SU-DHL-6 (cell line): ENCODE measurements at regions not wholly inside any gene's neighbourhood (a gene's known extent, or its start where the extent isn't known, plus 50 kb on each side); places are given as distances from the start of the nearest gene placed in this dataset.
"Not testable (repeated sequence)": the region's sequence is repeated elsewhere in the genome, so short reads cannot be mapped to it uniquely, and the experiment has no call there.

ENCODE experiments used
- H2AFZ ChIP-seq: fragments of 200-600 bp; sonication (generic); 2 replicates; pipeline ENCODE4 v1.6.1; 2014; ENCODE audit warnings: low read depth, mild to moderate bottlenecking, moderate library complexity, mixed read lengths, antibody characterized with exemption, low read length; ENCODE audit not compliant: severe bottlenecking
- H3F3A ChIP-seq: fragments of 200-600 bp; shearing (Covaris generic); 2 replicates; pipeline ENCODE4 v1.6.0; 2016; ENCODE audit warnings: antibody characterized with exemption, mild to moderate bottlenecking; ENCODE audit not compliant: insufficient read depth
- H3K27ac ChIP-seq: fragments of 200-600 bp; sonication (generic); 2 replicates; pipeline ENCODE4 v1.5.1; 2016; ENCODE audit warnings: low read depth, mild to moderate bottlenecking, low read length, moderate library complexity, mixed read lengths
- H3K27me3 ChIP-seq: fragments of 200-600 bp; sonication (generic), shearing (Covaris generic); 2 replicates; pipeline ENCODE4 v1.6.0; 2014; ENCODE audit warnings: mild to moderate bottlenecking, low read length
- H3K36me3 ChIP-seq: fragments of 200-600 bp; sonication (generic); 2 replicates; pipeline ENCODE4 v1.6.1; 2014; ENCODE audit warnings: mild to moderate bottlenecking, low read length, mixed read lengths
- H3K4me2 ChIP-seq: fragments of 300-600, 200-600 bp; shearing (Covaris generic), sonication (generic); 2 replicates; pipeline ENCODE4 v1.6.0; 2014; ENCODE audit warnings: low read length, low read depth, mild to moderate bottlenecking; ENCODE audit not compliant: poor library complexity, severe bottlenecking
- H3K4me3 ChIP-seq: fragments of 200-600 bp; sonication (generic); 2 replicates; pipeline ENCODE4 v1.5.1; 2014; ENCODE audit warnings: antibody characterized with exemption, low read length, mild to moderate bottlenecking, mixed read lengths; ENCODE audit not compliant: insufficient read depth, poor library complexity, severe bottlenecking
- H3K79me2 ChIP-seq: fragments of 200-600 bp; sonication (generic); 2 replicates; pipeline ENCODE4 v1.6.1; 2014; ENCODE audit warnings: mild to moderate bottlenecking, low read length, moderate library complexity; ENCODE audit not compliant: insufficient read depth
- H3K9ac ChIP-seq: fragments of 200-600 bp; sonication (generic); 2 replicates; pipeline ENCODE4 v1.7.0; 2014; ENCODE audit warnings: mild to moderate bottlenecking, low read length
- H3K9me2 ChIP-seq: fragments of 200-600 bp; sonication (generic); replicated peaks from 2 replicates; pipeline ENCODE4 v1.6.1; 2014; ENCODE audit warnings: low read length; ENCODE audit not compliant: insufficient read depth
- H3K9me3 ChIP-seq: fragments of 200-600 bp; sonication (generic); 2 replicates; pipeline ENCODE4 v1.6.1; 2014; ENCODE audit warnings: low read length, mixed read lengths; ENCODE audit not compliant: insufficient read depth
- H4K20me1 ChIP-seq: fragments of 200-600 bp; sonication (generic); 2 replicates; pipeline ENCODE4 v1.6.1; 2014; ENCODE audit warnings: low read depth, mild to moderate bottlenecking, antibody characterized with exemption, low read length, moderate library complexity, mixed read lengths
- CTCF ChIP-seq: fragments of 200-600 bp; sonication (generic); IDR thresholded peaks from one replicate; pipeline ENCODE4 v1.5.1; 2017; ENCODE audit warnings: antibody characterized with exemption, mild to moderate bottlenecking, low read length, moderate library complexity; ENCODE audit not compliant: insufficient read depth, poor library complexity, severe bottlenecking
- EZH2phosphoT487 ChIP-seq: fragments of 200-600 bp; sonication (generic), shearing (Covaris generic); conservative IDR thresholded peaks from 2 replicates; pipeline ENCODE4 v1.6.1; 2018; ENCODE audit warnings: mild to moderate bottlenecking, antibody characterized with exemption, low read length, moderate library complexity, mixed read lengths

GRCh38 chr6:67467341-67467740 is 1167.7 kb upstream of the ADGRB3 start:
- Histone ChIP-seq H3K9ac (no peak overlapping the region), H3K4me2 (no peak overlapping the region), H2AFZ (no peak overlapping the region), H3K79me2 (no peaks in the 10 kb centered on the region), H3K36me3 (no peaks in the 10 kb centered on the region), H3F3A (no peaks in the 10 kb centered on the region), H3K27me3 (no peaks in the 10 kb centered on the region), H4K20me1 (no peaks in the 10 kb centered on the region), H3K9me2 (no peaks in the 10 kb centered on the region), H3K9me3 (no peaks in the 10 kb centered on the region), H3K4me3 (no peak overlapping the region), H3K27ac (no peak overlapping the region)
- TF ChIP-seq EZH2phosphoT487 = no peak

- not testable (repeated sequence) for H3K27ac ChIP-seq, H2AFZ ChIP-seq, H3K9ac ChIP-seq, H3K79me2 ChIP-seq, H4K20me1 ChIP-seq, H3K27me3 ChIP-seq, H3K4me3 ChIP-seq, H3K4me2 ChIP-seq, H3K9me2 ChIP-seq, H3K36me3 ChIP-seq, H3F3A ChIP-seq
- H3K9me3 ChIP-seq = peaks cover 18% of the 10 kb centered on the region; the same call in 1 of the 2 replicates
Measured at GRCh38 chr6:67462725-67463124, 1172.4 kb upstream of the ADGRB3 start.

GRCh38 chr6:67459556-67459955 is 1175.5 kb upstream of the ADGRB3 start:
- Histone ChIP-seq H3K9me2 (no peaks in the 10 kb centered on the region), H4K20me1 (no peaks in the 10 kb centered on the region), H3K36me3 (no peaks in the 10 kb centered on the region), H3K9ac (no peak overlapping the region), H3K4me2 (no peak overlapping the region), H3F3A (no peaks in the 10 kb centered on the region), H3K4me3 (no peak overlapping the region), H3K27me3 (no peaks in the 10 kb centered on the region), H3K79me2 (no peaks in the 10 kb centered on the region), H3K27ac (no peak overlapping the region), H2AFZ (no peak overlapping the region), H3K9me3 (peaks cover 25% of the 10 kb centered on the region; the same call in 1 of the 2 replicates)
- TF ChIP-seq EZH2phosphoT487 (no peak), CTCF (no peak)

- Histone ChIP-seq H3K36me3 (no peaks in the 10 kb centered on the region), H3K9me2 (no peaks in the 10 kb centered on the region), H4K20me1 (no peaks in the 10 kb centered on the region), H3K9ac (no peak overlapping the region), H3K4me3 (no peak overlapping the region), H3K9me3 (peaks cover 25% of the 10 kb centered on the region; the same call in 1 of the 2 replicates), H2AFZ (no peak overlapping the region), H3K27ac (no peak overlapping the region), H3K27me3 (no peaks in the 10 kb centered on the region), H3K4me2 (no peak overlapping the region), H3K79me2 (no peaks in the 10 kb centered on the region), H3F3A (no peaks in the 10 kb centered on the region)
- TF ChIP-seq CTCF (no peak), EZH2phosphoT487 (no peak)
Measured at GRCh38 chr6:67458265-67458664, 1176.8 kb upstream of the ADGRB3 start.
